Tibial nerve (tissue), 3 donors: ENCODE measurements at regions not wholly inside any gene's neighbourhood (a gene's known extent, or its start where the extent isn't known, plus 50 kb on each side); places are given as distances from the start of the nearest gene placed in this dataset.

ENCODE experiments used
- CTCF ChIP-seq, 5 experiments: fragments of 200-600 bp in 3 of 5; fragments of 450-650 bp in 2 of 5; sonication (generic) in 3 of 5; IDR thresholded peaks; one replicate each; pipeline ENCODE4 v1.5.1; 2016 to 2019; ENCODE audit warnings: antibody characterized with exemption in 5 of 5, mild to moderate bottlenecking in 3 of 5, moderate library complexity in 2 of 5
- POLR2A ChIP-seq, 2 donors: fragments of 450-650 bp; IDR thresholded peaks; one replicate each; pipeline ENCODE4 v1.6.1; 2017; ENCODE audit warnings: antibody characterized with exemption in 2 of 2, mild to moderate bottlenecking in 2 of 2, moderate library complexity in 2 of 2

DNA sequence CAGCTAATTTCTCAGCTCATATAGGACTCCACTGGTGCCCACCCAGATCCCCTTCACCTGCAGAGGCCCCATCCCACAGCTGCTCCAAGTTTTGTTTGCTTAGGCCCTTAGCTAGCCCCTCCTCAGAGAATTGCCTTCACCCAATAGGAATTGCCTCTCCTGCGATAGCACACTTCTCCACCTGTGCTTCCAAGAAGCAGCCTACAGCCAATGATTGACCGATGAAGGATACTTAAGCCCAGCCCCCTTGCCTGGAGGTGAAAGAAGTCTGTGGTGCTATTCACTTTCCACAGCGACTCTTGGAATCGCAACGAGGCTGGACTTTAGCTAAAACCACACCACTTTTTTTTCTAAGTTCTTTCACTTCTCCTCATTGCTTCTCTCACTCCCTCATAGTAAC is 353.2 kb upstream of the BTBD3 start:
- no peak for TF ChIP-seq CTCF (IDR thresholded peaks at IDR 0.05)
- TF ChIP-seq POLR2A (IDR thresholded peaks at IDR 0.05): no peak
